H9 (cell line): ENCODE measurements at regions not wholly inside any gene's neighbourhood (a gene's known extent, or its start where the extent isn't known, plus 50 kb on each side); places are given as distances from the start of the nearest gene placed in this dataset.

Experiments
- DNase-seq: peaks from one replicate; pipeline ENCODE4 v3.0.0-alpha.2; 2017
- H2AFZ ChIP-seq: one replicate; pipeline ENCODE4 v1.6.1; 2013; ENCODE audit warnings: mild to moderate bottlenecking, low read length, control low read depth, moderate library complexity
- H2AK5ac ChIP-seq: 2 replicates; pipeline ENCODE4 v1.6.1; 2013; ENCODE audit warnings: low read length, control low read depth, mixed read lengths; ENCODE audit not compliant: insufficient read length
- H2BK120ac ChIP-seq: one replicate; pipeline ENCODE4 v1.6.1; 2013; ENCODE audit warnings: low read depth, mild to moderate bottlenecking, low read length, control low read depth, inconsistent platforms; ENCODE audit not compliant: poor library complexity, severe bottlenecking
- H2BK12ac ChIP-seq: 2 replicates; pipeline ENCODE4 v1.6.1; 2013; ENCODE audit warnings: low read length, control low read depth, mixed read lengths, low read depth; ENCODE audit not compliant: insufficient read length
- H2BK15ac ChIP-seq: 2 replicates; pipeline ENCODE4 v1.6.1; 2013; ENCODE audit warnings: low read depth, low read length, control low read depth
- H2BK20ac ChIP-seq: one replicate; pipeline ENCODE4 v1.6.1; 2013; ENCODE audit warnings: low read depth, mild to moderate bottlenecking, low read length, control low read depth, inconsistent platforms; ENCODE audit not compliant: poor library complexity, severe bottlenecking
- H2BK5ac ChIP-seq: 2 replicates; pipeline ENCODE4 v1.6.1; 2013; ENCODE audit warnings: low read length, control low read depth, mixed read lengths; ENCODE audit not compliant: insufficient read length
- H3K14ac ChIP-seq: 2 replicates; pipeline ENCODE4 v1.6.1; 2013; ENCODE audit warnings: low read length, control low read depth; ENCODE audit not compliant: insufficient read depth
- H3K18ac ChIP-seq: 2 replicates; pipeline ENCODE4 v1.6.1; 2013; ENCODE audit warnings: low read depth, mild to moderate bottlenecking, mixed read lengths, low read length, control low read depth; ENCODE audit not compliant: insufficient read length
- H3K23ac ChIP-seq: 2 replicates; pipeline ENCODE4 v1.6.1; 2013; ENCODE audit warnings: low read length, control low read depth, mixed read lengths, low read depth; ENCODE audit not compliant: insufficient read length
- H3K23me2 ChIP-seq: 2 replicates; pipeline ENCODE4 v1.6.1; 2013; ENCODE audit warnings: low read depth, mild to moderate bottlenecking, mixed read lengths, low read length, control low read depth; ENCODE audit not compliant: insufficient read length, poor library complexity, severe bottlenecking
- H3K27ac ChIP-seq: 2 replicates; pipeline ENCODE4 v1.5.1; 2013; ENCODE audit warnings: low read length, control low read depth, mixed read lengths, low read depth; ENCODE audit not compliant: insufficient read length
- H3K27me3 ChIP-seq: 2 replicates; pipeline ENCODE4 v1.6.1; 2013; ENCODE audit warnings: low read length, control low read depth, inconsistent platforms; ENCODE audit not compliant: insufficient read depth
- H3K4ac ChIP-seq: 2 replicates; pipeline ENCODE4 v1.6.1; 2013; ENCODE audit warnings: low read depth, mild to moderate bottlenecking, control low read depth, inconsistent platforms, low read length, moderate library complexity
- H3K4me1 ChIP-seq: 2 replicates; pipeline ENCODE4 v1.6.1; 2013; ENCODE audit warnings: low read length, control low read depth, inconsistent platforms; ENCODE audit not compliant: insufficient read depth
- H3K4me2 ChIP-seq: 2 replicates; pipeline ENCODE4 v1.6.1; 2013; ENCODE audit warnings: low read length, control low read depth, mixed read lengths; ENCODE audit not compliant: insufficient read length, insufficient read depth
- H3K56ac ChIP-seq: 2 replicates; pipeline ENCODE4 v1.6.1; 2013; ENCODE audit warnings: low read depth, mild to moderate bottlenecking, mixed read lengths, low read length, control low read depth; ENCODE audit not compliant: insufficient read length
- H3K79me1 ChIP-seq: 2 replicates; pipeline ENCODE4 v1.6.1; 2013; ENCODE audit warnings: low read depth, mild to moderate bottlenecking, moderate library complexity, low read length, control low read depth, inconsistent platforms; ENCODE audit not compliant: insufficient read depth, poor library complexity, severe bottlenecking
- H3K79me2 ChIP-seq: 2 replicates; pipeline ENCODE4 v1.6.1; 2013; ENCODE audit warnings: low read length, control low read depth, inconsistent platforms; ENCODE audit not compliant: insufficient read depth
- H3K9ac ChIP-seq: 2 replicates; pipeline ENCODE4 v1.6.1; 2013; ENCODE audit warnings: low read length, control low read depth, mixed read lengths; ENCODE audit not compliant: insufficient read length; ENCODE audit errors: extremely low read depth
- H3K9me3 ChIP-seq: one replicate; pipeline ENCODE4 v1.6.1; 2013; ENCODE audit warnings: low read depth, low read length, inconsistent platforms; ENCODE audit not compliant: control insufficient read depth
- H3T11ph ChIP-seq: one replicate; pipeline ENCODE4 v1.6.1; 2013; ENCODE audit warnings: mild to moderate bottlenecking, low read length, control low read depth, inconsistent platforms
- H4K20me1 ChIP-seq: one replicate; pipeline ENCODE4 v1.6.1; 2013; ENCODE audit not compliant: control insufficient read depth, insufficient read length, insufficient read depth
- H4K5ac ChIP-seq: 2 replicates; pipeline ENCODE4 v1.6.1; 2013; ENCODE audit warnings: low read depth, mild to moderate bottlenecking, mixed read lengths, low read length, control low read depth; ENCODE audit not compliant: insufficient read length
- H4K8ac ChIP-seq: replicated peaks from 2 replicates; pipeline ENCODE4 v1.6.1; 2013; ENCODE audit warnings: low read length, control low read depth, mixed read lengths, low read depth; ENCODE audit not compliant: insufficient read length
- H4K91ac ChIP-seq: 2 replicates; pipeline ENCODE4 v1.6.1; 2013; ENCODE audit warnings: low read depth, mild to moderate bottlenecking, moderate library complexity, mixed read lengths, low read length, control low read depth; ENCODE audit not compliant: insufficient read length
- H3K27ac Mint-ChIP-seq, 3 experiments: 2 replicates in 2 of 3; 3 replicates in 1 of 3; pipeline ENCODE4 v1.8.0; 2020 to 2021; ENCODE audit warnings: mixed read lengths in 3 of 3, mild to moderate bottlenecking in 1 of 3, moderate library complexity in 1 of 3
- H3K27me3 Mint-ChIP-seq: 2 replicates; pipeline ENCODE4 v1.8.0; 2021; ENCODE audit warnings: low read depth, mild to moderate bottlenecking, moderate library complexity, mixed read lengths
- H3K36me3 Mint-ChIP-seq, 3 experiments: 2 replicates in 2 of 3; 3 replicates in 1 of 3; pipeline ENCODE4 v1.8.0; 2020 to 2021; ENCODE audit warnings: low read depth in 3 of 3, mixed read lengths in 3 of 3; ENCODE audit not compliant: insufficient read depth in 1 of 3
- H3K4me1 Mint-ChIP-seq, 2 experiments: 2 replicates each; pipeline ENCODE4 v1.8.0; 2020; ENCODE audit warnings: mixed read lengths in 2 of 2
- H3K4me3 Mint-ChIP-seq, 2 experiments: 2 replicates in 1 of 2; 3 replicates in 1 of 2; pipeline ENCODE4 v1.8.0; 2020 to 2021; ENCODE audit warnings: mild to moderate bottlenecking in 2 of 2, mixed read lengths in 2 of 2, moderate library complexity in 1 of 2
- H3K9me3 Mint-ChIP-seq, 2 experiments: 2 replicates in 1 of 2; 3 replicates in 1 of 2; pipeline ENCODE4 v1.8.0; 2020; ENCODE audit warnings: mild to moderate bottlenecking in 2 of 2, mixed read lengths in 2 of 2, moderate library complexity in 1 of 2
- CTCF ChIP-seq: fragments of 200-600 bp; sonication (generic); conservative IDR thresholded peaks from 3 replicates; pipeline ENCODE4 v1.8.0; 2021; ENCODE audit warnings: antibody characterized with exemption, mild to moderate bottlenecking
- WGBS: extraction: QIAGEN DNeasy Blood & Tissue Kit; methylation state at CpG from one replicate; pipeline ENCODE4 v1.1.7; 2013; ENCODE audit warnings: missing lambda C conversion rate, low lambda C conversion rate, mixed read lengths; ENCODE audit not compliant: insufficient read length; ENCODE audit errors: extremely low coverage; 5-methylcytosine and 5-hydroxymethylcytosine counted together

GRCh38 chr7:53415816-53416215 lies 380.4 kb downstream of the POM121L12 start:
- WGBS, result no CpG with 5 or more reads among the region's 2 CpGs
- Histone ChIP-seq H3K14ac (no peak overlapping the region), H3K27ac (no peak overlapping the region), H3K23ac (no peak overlapping the region), H4K5ac (no peak overlapping the region), H3K4me2 (no peak overlapping the region), H3K9ac (no peak overlapping the region), H3K79me2 (no peaks in the 10 kb centered on the region), H2AK5ac (no peak overlapping the region), H2BK12ac (no peak overlapping the region), H3K56ac (no peak overlapping the region), H4K8ac (no peak overlapping the region), H2BK15ac (no peak overlapping the region), H3K4ac (no peak overlapping the region), H3K4me1 (no peaks in the 10 kb centered on the region), H3K27me3 (no peaks in the 10 kb centered on the region), H3K23me2 (no peaks in the 10 kb centered on the region), H2BK20ac (no peak overlapping the region), H3K18ac (no peak overlapping the region), H4K20me1 (no peaks in the 10 kb centered on the region), H2BK5ac (no peak overlapping the region), H3K79me1 (no peaks in the 10 kb centered on the region), H3K9me3 (no peaks in the 10 kb centered on the region), H2AFZ (no peak overlapping the region), H4K91ac (no peak overlapping the region), H3T11ph (no peak overlapping the region), H2BK120ac (no peak overlapping the region)
- Mint-ChIP-seq H3K36me3 (peaks cover 0 to 4% (median 2%) of the 10 kb centered on the region in 3 experiments; a peak in 2 of 7 replicates), H3K9me3 (peaks cover 8 to 9% of the 10 kb centered on the region in 2 experiments; a peak in 4 of 5 replicates), H3K27ac (no peak overlapping the region), H3K27me3 (no peaks in the 10 kb centered on the region; the same call in 1 of the 2 replicates), H3K4me3 (no peak overlapping the region), H3K4me1 (no peaks in the 10 kb centered on the region)
- DNase-seq, result no peak
- TF ChIP-seq CTCF, result no peak
